ENCODE measurements at regions not wholly inside any gene's neighbourhood (a gene's known extent, or its start where the extent isn't known, plus 50 kb on each side); places are given as distances from the start of the nearest gene placed in this dataset.
"Not testable (repeated sequence)": the region's sequence is repeated elsewhere in the genome, so short reads cannot be mapped to it uniquely, and the experiment has no call there.

- DNase-seq: no peak
These were observed 434.0 kb upstream of the RUNX1 start for GRCh38 chr21:35482933-35483662.

GRCh38 chr21:35482096-35482495 lies 433.0 kb upstream of the RUNX1 start:
- no peak for DNase-seq

GRCh38 chr21:35481005-35481404 lies 431.9 kb upstream of the RUNX1 start:
- DNase-seq: no peak

- DNase-seq: no peak
These were observed 430.4 kb upstream of the RUNX1 start for GRCh38 chr21:35479529-35479928.

GRCh38 chr21:35479065-35479448 lies 430.0 kb upstream of the RUNX1 start:
- no peak for DNase-seq

DNA sequence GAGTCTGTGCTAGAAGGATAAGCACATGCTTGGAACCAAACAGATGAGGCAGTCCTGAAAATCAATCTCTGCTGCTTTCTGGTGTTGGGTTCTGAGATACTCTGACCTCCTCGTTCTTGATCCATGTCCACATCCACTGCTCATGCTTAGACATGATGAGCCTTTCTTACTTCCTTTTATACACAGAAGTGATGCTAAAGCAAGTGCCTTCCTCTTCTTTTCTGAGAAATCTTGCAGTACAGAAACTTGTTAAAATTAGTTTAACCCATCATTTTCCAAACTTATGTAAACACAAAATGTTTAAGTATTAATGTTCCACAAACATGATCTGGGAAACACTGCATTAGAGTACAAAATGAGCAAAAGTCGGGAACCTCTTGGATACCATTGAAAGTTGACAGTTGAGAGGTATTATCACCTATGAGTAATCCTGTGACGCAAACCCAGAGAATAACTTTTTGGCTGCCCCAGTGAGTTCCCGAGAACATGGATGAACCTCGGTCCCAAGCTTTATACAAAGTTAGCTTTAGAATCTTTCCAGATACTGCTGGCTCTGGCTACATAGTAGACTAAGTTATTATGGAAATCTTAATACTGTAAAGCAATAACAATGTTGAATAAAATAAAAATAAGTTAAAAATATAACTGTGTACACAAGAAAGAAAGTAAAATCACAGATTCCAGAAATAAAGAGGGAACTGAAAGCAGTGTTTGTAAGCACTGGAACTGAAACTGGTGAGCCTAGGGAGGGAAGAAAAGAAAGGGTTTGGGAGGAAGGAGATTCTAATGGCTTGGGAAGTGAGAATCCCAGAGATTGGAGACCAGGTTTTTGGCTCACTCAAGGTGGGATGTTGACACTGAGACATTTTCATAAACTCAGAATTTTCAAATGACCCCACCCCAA lies 429.3 kb upstream of the RUNX1 start:
- DNase-seq: no peak

DNA sequence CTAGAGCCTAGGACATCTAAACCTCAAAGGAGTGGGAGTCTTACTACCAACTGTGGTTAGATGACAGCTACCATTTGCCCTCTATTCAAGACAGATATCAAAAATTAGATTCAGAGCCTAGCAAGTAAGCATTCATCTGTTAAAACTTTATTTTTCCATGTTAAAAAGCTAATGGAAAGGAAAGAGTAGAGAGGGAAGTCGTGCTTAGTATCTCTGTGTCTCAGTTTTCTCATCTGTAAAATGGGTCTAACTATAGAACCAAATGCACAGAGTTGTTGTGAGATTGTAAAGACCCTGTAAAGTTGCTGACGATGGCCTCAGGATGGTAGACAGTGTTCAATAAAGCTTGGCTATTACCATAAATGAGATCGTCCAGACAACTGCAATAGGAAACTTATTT lies 428.5 kb upstream of the RUNX1 start:
- no peak for DNase-seq

- DNase-seq: no peak
These were observed 427.7 kb upstream of the RUNX1 start for GRCh38 chr21:35476621-35477395.

DNA sequence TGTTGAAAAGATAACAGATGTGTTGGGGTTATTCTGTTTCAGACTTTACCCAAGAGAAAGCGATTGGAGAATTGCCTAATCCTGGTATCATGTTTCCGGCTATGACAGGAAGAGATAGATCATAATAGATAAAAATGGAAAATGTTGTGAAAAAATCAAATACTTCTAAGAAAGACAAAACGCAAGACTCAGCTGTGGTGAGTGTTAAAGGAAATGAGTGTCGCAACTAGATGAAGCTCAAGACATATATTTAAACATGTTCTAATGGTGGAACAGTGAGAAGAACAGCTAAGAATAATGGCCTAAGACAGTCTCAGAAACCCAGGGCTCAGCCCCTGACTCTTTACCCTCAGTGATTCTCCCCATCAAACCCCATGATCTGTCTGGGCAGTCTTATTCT lies 426.7 kb upstream of the RUNX1 start:
- no peak for DNase-seq

DNA sequence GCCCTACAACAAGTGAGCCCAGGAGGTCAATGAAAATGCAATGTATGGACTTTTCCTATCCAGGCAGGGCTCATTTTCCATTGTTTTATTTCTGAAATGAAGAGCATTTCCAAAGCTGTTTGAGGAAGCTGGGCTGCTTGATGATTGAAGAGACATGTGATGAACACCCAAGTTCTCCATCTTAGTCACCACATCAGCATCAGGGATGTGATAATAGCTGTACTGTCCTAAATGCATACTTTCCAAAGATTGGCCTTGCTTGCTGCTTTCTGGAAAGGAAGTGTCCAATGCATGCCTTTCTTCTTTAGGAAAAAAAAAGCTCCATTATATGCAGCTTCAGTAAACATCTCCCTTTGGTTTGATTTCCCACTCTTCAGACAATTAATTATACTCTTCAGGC lies 425.9 kb upstream of the RUNX1 start:
- no peak for DNase-seq

- DNase-seq: no peak
These were observed 424.4 kb upstream of the RUNX1 start for GRCh38 chr21:35473496-35473895.

DNA sequence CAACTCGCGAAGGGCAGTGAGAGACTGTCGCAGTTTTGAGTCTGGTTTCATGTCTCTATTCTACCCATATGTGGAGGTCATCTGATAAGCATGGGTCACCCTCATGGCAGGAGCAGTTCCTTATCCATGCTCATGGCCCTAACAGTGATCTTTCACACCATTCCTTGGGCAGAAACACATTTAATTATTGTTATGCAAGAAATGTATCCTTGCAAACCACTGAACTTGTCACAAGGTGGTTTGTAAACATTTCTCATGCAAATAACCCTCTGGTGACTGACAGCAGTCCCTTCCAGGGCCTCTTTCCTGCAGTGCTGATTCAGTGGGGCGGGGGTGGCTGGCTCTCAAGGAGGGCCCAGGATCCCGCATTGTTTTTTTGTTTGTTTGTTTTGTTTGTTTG lies 421.4 kb upstream of the RUNX1 start:
- DNase-seq: no peak

DNA sequence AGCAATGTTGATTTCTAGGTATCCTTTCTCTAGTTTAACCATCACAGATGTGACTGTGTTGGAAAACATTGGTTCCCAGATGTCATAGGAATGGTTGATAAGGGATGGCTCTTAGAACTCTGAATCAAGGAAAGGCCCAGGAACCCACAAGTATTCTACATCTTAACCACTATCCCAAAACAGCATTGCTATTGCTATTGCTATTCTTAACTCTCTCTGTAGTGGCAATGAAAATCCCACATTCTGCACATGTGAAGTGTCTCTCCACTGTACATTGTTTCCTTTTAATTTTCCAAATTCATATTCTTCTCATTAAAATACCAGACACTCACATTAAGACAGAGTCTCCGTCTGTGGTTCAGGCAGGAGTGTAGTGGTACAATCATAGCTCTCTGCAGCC lies 420.4 kb upstream of the RUNX1 start:
- DNase-seq: no peak

- no peak for DNase-seq
These were observed 419.9 kb upstream of the RUNX1 start for GRCh38 chr21:35468991-35469390.

GRCh38 chr21:35467566-35467965 lies 418.5 kb upstream of the RUNX1 start:
- no peak for DNase-seq

DNA sequence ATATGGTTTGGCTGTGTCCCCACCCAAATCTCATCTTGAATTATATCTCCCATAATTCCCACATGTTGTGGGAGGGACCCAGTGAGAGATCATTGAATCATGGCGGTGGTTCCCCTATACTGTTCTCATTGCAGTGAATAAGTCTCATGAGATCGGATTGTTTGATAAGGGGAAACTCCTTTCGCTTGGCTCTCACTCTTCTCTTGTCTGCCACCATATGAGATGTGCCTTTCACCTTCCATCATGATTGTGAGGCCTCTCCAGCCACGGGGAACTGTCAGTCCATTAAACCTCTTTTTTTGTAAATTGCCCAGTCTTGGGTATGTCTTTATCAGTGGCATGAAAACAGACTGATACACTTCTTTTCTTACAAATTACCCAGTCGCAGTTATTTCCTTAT lies 417.6 kb upstream of the RUNX1 start:
- DNase-seq: not testable (repeated sequence)

DNA sequence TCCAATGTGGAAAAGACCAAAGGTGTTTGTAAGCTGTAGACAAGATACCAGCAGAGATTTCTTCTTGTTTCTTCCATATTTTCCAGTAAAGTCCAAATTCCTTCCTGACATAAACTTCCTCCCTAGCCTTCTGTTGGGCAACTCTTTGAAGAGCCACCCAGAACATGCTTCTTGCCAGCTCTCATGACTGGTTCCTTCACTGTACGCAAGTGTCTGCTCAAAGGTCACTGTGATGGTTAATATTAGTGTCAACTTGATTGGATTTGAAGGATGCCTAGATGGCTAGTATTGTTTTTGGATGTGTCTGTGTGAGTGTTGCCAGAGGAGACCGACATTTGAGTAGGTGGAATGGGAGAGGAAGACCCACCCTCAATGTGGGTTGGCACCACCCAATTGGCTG lies 416.6 kb upstream of the RUNX1 start:
- no peak for DNase-seq

GRCh38 chr21:35461700-35462099 lies 412.6 kb upstream of the RUNX1 start:
- DNase-seq: no peak

- no peak for DNase-seq
These were observed 411.3 kb upstream of the RUNX1 start for GRCh38 chr21:35460441-35460840.

- no peak for DNase-seq
These were observed 409.3 kb upstream of the RUNX1 start for GRCh38 chr21:35458405-35458804.

DNA sequence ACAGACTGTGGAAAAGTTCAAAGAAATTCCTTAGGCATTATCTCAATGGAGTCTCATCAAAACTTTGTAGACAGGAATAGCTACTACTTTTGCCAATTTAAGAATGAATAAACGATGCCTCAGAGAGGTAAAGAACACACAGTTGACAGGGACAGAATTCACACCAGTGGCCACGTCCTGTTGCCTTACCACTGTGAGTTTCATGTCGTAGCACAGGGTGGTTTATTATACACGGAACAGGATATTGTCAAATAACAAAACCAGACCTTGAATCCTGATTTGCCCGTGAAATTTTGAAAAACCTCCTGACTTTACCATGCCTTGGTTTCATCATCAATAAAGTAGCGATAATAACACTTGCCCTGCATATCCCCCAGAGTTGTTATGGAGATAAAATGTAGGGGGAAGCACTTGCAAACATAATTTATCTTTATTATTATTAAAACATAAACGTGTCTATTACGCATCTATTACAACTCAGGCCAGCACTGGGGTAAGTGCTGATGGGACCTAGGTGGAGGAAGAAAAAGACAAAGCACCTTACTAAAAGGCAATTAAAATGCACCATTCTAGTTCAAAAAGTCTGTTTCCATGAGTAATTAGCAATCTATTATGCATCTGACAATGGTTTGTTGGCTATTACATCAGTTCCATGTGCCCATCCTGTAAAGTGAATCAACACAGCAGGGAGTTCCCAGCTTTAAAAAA lies 408.1 kb upstream of the RUNX1 start:
- peak; percentile 45 for DNase-seq

DNA sequence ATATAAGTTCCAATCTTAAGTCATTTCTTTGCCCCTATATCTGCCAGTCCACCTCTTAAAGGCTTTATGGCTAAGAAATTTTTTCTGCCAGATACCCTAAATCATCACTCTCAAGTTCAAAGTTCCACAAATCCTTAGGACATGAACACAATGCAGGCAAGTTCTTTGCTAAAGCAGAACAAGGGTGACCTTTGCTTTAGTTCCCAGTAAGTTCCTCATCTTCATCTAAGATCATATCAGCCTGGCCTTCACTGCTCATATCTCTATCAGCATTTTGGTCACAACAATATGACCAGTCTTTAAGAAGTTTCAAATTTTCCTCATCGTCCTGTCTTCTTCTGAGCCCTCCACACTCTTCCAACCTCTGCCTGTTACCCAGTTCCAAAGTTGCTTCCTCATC lies 402.2 kb upstream of the RUNX1 start:
- no peak for DNase-seq

- no peak for DNase-seq
These were observed 401.7 kb upstream of the RUNX1 start for GRCh38 chr21:35450830-35451229.

Measured in COR-L47 (cell line).